PC-9 (cell line): ENCODE measurements at regions not wholly inside any gene's neighbourhood (a gene's known extent, or its start where the extent isn't known, plus 50 kb on each side); places are given as distances from the start of the nearest gene placed in this dataset.

Experiments used
- CTCF ChIP-seq: fragments of 200-600 bp; sonication (generic); conservative IDR thresholded peaks from 2 replicates; pipeline ENCODE4 v1.6.1; 2017; ENCODE audit warnings: mixed run types, antibody characterized with exemption, mild to moderate bottlenecking, moderate library complexity
- EZH2 ChIP-seq: fragments of 200-600 bp; sonication (generic); IDR thresholded peaks from 2 replicates; pipeline ENCODE4 v1.8.0; 2017; ENCODE audit warnings: antibody characterized with exemption, low read depth

GRCh38 chr13:69077267-69077666, 1030.4 kb upstream of the ATXN8OS start:
- TF ChIP-seq CTCF (no peak), EZH2 (no peak)
